ENCODE measurements at regions not wholly inside any gene's neighbourhood (a gene's known extent, or its start where the extent isn't known, plus 50 kb on each side); places are given as distances from the start of the nearest gene placed in this dataset.

DNA sequence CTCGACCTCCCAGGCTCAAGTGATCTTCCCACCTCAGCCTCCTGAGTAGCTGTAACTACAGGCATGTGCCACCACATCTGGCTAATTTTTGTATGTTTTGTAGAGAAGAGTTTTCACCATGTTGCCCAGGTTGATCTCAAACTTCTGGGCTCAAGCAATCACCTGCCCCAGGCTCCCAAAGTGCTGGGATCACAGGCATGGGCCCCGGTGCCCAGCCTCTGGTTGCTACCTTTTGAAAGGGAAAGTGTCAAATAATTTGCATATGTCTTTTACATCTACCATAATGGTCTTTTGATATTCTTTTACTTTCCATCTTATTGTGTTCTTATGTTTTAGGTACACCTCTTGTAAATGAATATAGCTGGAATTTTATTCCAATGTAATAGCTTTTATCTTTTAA lies 263.1 kb upstream of the FN1 start:
- H3K4me1 ChIP-seq = no peaks in the 10 kb centered on the region
- H3K36me3 ChIP-seq = no peaks in the 10 kb centered on the region
- H3K9me3 ChIP-seq = no peaks in the 10 kb centered on the region
- H3K27me3 ChIP-seq = no peaks in the 10 kb centered on the region
- no peak overlapping the region for H3K27ac ChIP-seq
- TF ChIP-seq POLR2A (IDR thresholded peaks at IDR 0.05) = no peak
- TF ChIP-seq, protein P1, sequence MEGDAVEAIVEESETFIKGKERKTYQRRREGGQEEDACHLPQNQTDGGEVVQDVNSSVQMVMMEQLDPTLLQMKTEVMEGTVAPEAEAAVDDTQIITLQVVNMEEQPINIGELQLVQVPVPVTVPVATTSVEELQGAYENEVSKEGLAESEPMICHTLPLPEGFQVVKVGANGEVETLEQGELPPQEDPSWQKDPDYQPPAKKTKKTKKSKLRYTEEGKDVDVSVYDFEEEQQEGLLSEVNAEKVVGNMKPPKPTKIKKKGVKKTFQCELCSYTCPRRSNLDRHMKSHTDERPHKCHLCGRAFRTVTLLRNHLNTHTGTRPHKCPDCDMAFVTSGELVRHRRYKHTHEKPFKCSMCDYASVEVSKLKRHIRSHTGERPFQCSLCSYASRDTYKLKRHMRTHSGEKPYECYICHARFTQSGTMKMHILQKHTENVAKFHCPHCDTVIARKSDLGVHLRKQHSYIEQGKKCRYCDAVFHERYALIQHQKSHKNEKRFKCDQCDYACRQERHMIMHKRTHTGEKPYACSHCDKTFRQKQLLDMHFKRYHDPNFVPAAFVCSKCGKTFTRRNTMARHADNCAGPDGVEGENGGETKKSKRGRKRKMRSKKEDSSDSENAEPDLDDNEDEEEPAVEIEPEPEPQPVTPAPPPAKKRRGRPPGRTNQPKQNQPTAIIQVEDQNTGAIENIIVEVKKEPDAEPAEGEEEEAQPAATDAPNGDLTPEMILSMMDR (IDR thresholded peaks at IDR 0.05) = no peak
- no peak for DNase-seq
- H3K4me3 ChIP-seq = no peak overlapping the region

DNA sequence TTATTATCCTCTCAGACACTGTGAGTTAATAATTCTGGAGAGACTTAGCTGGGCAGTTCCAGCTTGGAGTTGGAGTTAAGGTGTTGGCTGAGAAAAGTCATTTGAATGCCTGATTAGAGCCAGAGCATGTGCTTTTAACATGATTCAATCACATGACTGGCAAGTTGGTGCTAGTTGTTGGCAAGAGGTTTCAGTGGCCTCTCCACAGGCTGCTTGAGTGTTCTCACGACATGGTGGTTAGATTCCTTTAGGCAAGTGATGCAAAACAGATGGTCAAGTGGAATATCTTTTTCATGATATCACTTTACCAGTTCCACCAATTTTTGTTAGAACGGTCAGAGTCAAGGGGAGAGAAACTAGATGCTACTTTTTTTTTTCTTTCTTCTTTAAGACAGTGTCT lies 262.7 kb upstream of the FN1 start:
- Histone ChIP-seq H3K27me3 (no peaks in the 10 kb centered on the region), H3K4me3 (no peak overlapping the region), H3K9me3 (no peaks in the 10 kb centered on the region), H3K27ac (no peak overlapping the region), H3K36me3 (no peaks in the 10 kb centered on the region), H3K4me1 (no peaks in the 10 kb centered on the region)
- DNase-seq = no peak
- TF ChIP-seq, protein P1 (IDR thresholded peaks at IDR 0.05) = no peak
- TF ChIP-seq POLR2A (IDR thresholded peaks at IDR 0.05) = no peak

DNA sequence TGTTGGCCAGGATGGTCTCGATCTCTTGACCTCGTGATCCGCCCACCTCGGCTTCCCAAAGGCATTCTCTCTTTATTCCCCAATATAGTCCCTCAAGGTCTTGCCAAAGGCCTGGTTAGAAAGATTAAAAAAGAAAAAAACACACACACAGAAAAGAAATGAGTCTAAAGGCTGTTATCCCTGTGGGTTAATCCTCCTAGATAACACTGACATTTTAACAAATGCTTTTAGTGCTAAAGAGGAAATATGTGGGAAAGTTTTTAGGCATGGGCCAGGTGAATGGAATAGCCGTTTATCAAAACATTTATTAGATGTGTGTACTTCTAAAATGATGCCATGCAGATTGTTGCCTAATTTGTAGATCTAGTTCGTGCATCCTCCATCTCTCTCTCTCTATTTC lies 261.6 kb upstream of the FN1 start:
- Histone ChIP-seq H3K36me3 (no peaks in the 10 kb centered on the region), H3K27me3 (no peaks in the 10 kb centered on the region), H3K4me3 (no peak overlapping the region), H3K9me3 (no peaks in the 10 kb centered on the region), H3K4me1 (no peaks in the 10 kb centered on the region), H3K27ac (no peak overlapping the region)
- DNase-seq = no peak
- TF ChIP-seq, protein P1 (IDR thresholded peaks at IDR 0.05) = no peak
- TF ChIP-seq POLR2A (IDR thresholded peaks at IDR 0.05) = no peak

DNA sequence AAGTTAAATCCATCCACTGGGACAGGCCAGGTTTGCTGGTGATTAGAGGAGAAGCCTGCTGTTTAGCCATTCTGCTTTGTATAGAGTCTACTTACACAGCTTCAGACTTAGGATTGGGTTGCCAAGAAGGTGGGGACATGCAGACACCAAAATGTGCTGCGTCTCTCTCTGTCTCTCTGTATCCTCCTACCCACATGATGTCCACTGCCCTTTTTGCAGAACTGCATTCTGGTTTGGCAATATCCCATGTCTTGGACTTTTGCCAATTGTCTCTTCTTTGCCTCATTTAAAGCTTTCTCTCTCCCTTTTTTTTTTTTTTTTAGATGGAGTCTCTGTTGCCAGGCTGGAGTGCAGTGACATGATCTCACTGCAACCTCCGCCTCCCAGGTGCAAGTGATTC lies 261.1 kb upstream of the FN1 start:
- DNase-seq = no peak
- H3K4me3 ChIP-seq = no peak overlapping the region
- no peaks in the 10 kb centered on the region for H3K4me1 ChIP-seq
- no peaks in the 10 kb centered on the region for H3K36me3 ChIP-seq
- TF ChIP-seq, protein P1 (IDR thresholded peaks at IDR 0.05) = no peak
- no peak for TF ChIP-seq POLR2A (IDR thresholded peaks at IDR 0.05)
- H3K27me3 ChIP-seq = no peaks in the 10 kb centered on the region
- H3K9me3 ChIP-seq = no peaks in the 10 kb centered on the region
- no peak overlapping the region for H3K27ac ChIP-seq

DNA sequence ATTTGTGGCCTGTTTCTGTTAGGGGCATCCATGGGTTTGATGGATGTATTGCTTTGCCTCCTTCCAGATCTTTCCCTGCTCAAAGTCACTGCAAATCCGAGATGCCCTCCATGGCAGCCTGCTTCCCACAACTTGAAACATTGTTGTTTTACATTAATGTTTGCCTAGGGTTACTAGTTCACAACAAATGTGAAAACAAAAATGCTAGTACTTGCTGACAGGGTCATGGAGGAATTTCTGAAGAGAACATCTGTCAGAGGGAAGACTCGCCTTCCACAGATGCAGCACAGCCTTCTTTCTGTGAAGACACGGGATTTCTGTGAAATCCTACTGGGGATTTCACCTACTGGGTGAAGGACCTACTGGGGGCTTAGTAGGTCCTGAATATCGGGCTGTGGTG lies 260.0 kb upstream of the FN1 start:
- H3K27ac ChIP-seq = no peak overlapping the region
- no peak for DNase-seq
- H3K36me3 ChIP-seq = no peaks in the 10 kb centered on the region
- no peak for TF ChIP-seq POLR2A (IDR thresholded peaks at IDR 0.05)
- TF ChIP-seq, protein P1 (IDR thresholded peaks at IDR 0.05) = no peak
- H3K4me1 ChIP-seq = no peaks in the 10 kb centered on the region
- H3K4me3 ChIP-seq = no peak overlapping the region
- no peaks in the 10 kb centered on the region for H3K27me3 ChIP-seq
- no peaks in the 10 kb centered on the region for H3K9me3 ChIP-seq

DNA sequence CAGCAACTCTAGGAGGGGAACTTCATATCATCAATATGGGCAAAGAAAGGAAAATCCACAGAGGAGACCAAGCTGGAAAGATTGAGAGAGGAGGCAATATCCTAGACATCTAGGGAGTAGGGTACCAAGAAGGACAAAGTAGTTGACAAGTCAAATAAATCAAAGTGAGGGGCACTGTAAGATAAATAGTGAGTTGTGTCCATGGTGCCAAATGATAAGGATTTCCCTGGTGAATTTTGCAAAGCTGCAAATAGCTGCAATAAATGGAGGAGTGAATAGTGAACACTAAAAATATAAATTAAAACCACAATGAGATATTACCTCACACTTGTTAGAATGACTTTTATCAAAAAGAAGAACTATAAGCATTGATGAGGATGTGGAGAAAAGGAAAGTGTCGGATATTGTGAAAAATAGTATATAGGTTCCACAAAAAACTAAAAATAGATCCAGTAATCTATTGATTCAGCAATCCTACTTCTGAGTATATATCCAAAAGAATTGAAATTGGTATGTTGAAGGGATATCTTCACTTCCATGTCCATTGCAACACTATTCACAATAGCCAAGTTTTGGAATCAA lies 258.2 kb upstream of the FN1 start:
- no peaks in the 10 kb centered on the region for H3K36me3 ChIP-seq
- no peaks in the 10 kb centered on the region for H3K4me1 ChIP-seq
- TF ChIP-seq, protein P1 (IDR thresholded peaks at IDR 0.05) = no peak
- no peak for TF ChIP-seq POLR2A (IDR thresholded peaks at IDR 0.05)
- peak overlapping the region in 1 of 4 donors; percentile 61 for H3K27ac ChIP-seq
- H3K4me3 ChIP-seq = no peak overlapping the region
- H3K9me3 ChIP-seq = no peaks in the 10 kb centered on the region
- DNase-seq = no peak
- no peaks in the 10 kb centered on the region for H3K27me3 ChIP-seq
